GM18508 (cell line): ENCODE measurements at regions not wholly inside any gene's neighbourhood (a gene's known extent, or its start where the extent isn't known, plus 50 kb on each side); places are given as distances from the start of the nearest gene placed in this dataset.

Experiments
- ATAC-seq: cut with Tn5 transposase; IDR thresholded peaks from one replicate; pipeline ENCODE4 v1.9.1; 2021; ENCODE audit warnings: moderate number of reproducible peaks; ENCODE audit not compliant: insufficient read depth, unreplicated experiment

GRCh38 chr7:20026762-20027161 lies 190.4 kb downstream of the MACC1 start:
- ATAC-seq, result no peak

- ATAC-seq, result peak; percentile 89
Observed at GRCh38 chr7:20021831-20022230, 195.4 kb downstream of the MACC1 start.

GRCh38 chr7:20021066-20021465 lies 196.1 kb downstream of the MACC1 start:
- no peak for ATAC-seq

- peak; percentile 45 for ATAC-seq
Observed at GRCh38 chr7:20019757-20020432, 197.3 kb downstream of the MACC1 start.

GRCh38 chr7:20016669-20017068 lies 200.5 kb downstream of the MACC1 start:
- no peak for ATAC-seq

GRCh38 chr7:20013536-20013935 lies 203.6 kb downstream of the MACC1 start:
- no peak for ATAC-seq

GRCh38 chr7:20012100-20012499 lies 205.1 kb downstream of the MACC1 start:
- ATAC-seq, result no peak

- ATAC-seq, result no peak
Observed at GRCh38 chr7:20010877-20011276, 206.3 kb downstream of the MACC1 start.

- ATAC-seq, result no peak
Observed at GRCh38 chr7:20007510-20007909, 209.7 kb downstream of the MACC1 start.

GRCh38 chr7:20005081-20005480 lies 212.1 kb downstream of the MACC1 start:
- ATAC-seq, result no peak

GRCh38 chr7:19999681-20000080 lies 217.5 kb downstream of the MACC1 start:
- no peak for ATAC-seq

- no peak for ATAC-seq
Observed at GRCh38 chr7:19991936-19992335, 218.5 kb upstream of the TMEM196 start.

- no peak for ATAC-seq
Observed at GRCh38 chr7:19989906-19990305, 216.5 kb upstream of the TMEM196 start.

- no peak for ATAC-seq
Observed at GRCh38 chr7:19988860-19989259, 215.4 kb upstream of the TMEM196 start.

- no peak for ATAC-seq
Observed at GRCh38 chr7:19984231-19984632, 210.8 kb upstream of the TMEM196 start.

GRCh38 chr7:19982841-19983835 lies 209.7 kb upstream of the TMEM196 start:
- ATAC-seq, result no peak

- ATAC-seq, result no peak
Observed at GRCh38 chr7:19973581-19973980, 200.2 kb upstream of the TMEM196 start.

GRCh38 chr7:19972876-19973275 lies 199.5 kb upstream of the TMEM196 start:
- ATAC-seq, result no peak

- ATAC-seq, result no peak
Observed at GRCh38 chr7:19971956-19972355, 198.5 kb upstream of the TMEM196 start.

GRCh38 chr7:19970514-19970913 lies 197.1 kb upstream of the TMEM196 start:
- ATAC-seq, result no peak

GRCh38 chr7:19969859-19970493 lies 196.6 kb upstream of the TMEM196 start:
- no peak for ATAC-seq
